ENCODE measurements at regions not wholly inside any gene's neighbourhood (a gene's known extent, or its start where the extent isn't known, plus 50 kb on each side); places are given as distances from the start of the nearest gene placed in this dataset.

DNA sequence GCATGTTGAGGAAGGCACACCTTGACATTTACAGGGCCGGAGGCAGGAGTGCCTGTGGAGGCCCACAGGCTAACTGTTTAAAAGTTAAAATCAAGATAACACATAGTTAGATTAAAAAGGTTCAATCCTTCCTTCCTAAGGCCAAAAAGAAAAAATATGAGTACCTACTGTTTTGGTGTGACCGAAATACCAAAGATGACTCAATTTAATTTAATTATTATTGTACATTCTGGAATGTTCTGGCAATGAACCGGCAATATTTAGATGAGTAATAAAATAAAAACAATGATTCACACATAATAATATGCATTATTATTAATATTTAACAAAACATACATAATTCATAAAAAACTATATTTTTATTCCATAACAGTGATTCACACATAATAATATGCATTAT lies 136.8 kb upstream of the NTF3 start:
- no peaks in the 10 kb centered on the region for H3K9me3 ChIP-seq
- H3K4me1 ChIP-seq (ENCODE audit: low read depth) = no peaks in the 10 kb centered on the region
- TF ChIP-seq, protein P1, sequence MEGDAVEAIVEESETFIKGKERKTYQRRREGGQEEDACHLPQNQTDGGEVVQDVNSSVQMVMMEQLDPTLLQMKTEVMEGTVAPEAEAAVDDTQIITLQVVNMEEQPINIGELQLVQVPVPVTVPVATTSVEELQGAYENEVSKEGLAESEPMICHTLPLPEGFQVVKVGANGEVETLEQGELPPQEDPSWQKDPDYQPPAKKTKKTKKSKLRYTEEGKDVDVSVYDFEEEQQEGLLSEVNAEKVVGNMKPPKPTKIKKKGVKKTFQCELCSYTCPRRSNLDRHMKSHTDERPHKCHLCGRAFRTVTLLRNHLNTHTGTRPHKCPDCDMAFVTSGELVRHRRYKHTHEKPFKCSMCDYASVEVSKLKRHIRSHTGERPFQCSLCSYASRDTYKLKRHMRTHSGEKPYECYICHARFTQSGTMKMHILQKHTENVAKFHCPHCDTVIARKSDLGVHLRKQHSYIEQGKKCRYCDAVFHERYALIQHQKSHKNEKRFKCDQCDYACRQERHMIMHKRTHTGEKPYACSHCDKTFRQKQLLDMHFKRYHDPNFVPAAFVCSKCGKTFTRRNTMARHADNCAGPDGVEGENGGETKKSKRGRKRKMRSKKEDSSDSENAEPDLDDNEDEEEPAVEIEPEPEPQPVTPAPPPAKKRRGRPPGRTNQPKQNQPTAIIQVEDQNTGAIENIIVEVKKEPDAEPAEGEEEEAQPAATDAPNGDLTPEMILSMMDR (IDR thresholded peaks at IDR 0.05) = no peak
- no peaks in the 10 kb centered on the region for H3K36me3 ChIP-seq (ENCODE audit: low read depth)
- no peak for DNase-seq
- H3K4me3 ChIP-seq = no peak overlapping the region
- ATAC-seq = no peak
- intact Hi-C loops (cut with DNase I, micrococcal nuclease) = no loop called here

DNA sequence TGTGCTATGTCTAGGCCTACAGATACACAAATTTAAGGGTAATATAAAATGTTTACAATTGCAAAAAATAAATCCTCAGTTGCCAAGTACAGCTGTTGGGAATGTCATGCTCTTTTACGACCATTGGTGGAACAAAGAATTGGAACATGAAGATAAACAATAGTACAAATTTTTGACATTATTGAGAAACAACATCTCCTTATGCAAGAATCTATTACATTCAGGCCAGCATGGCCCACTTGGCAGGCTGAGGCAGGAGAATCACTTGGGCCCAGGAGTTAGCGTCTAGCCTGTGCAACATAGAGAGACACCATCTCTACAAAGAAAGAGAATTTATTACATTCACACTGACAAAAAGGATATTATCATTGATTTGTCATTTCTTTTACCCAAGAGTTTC lies 135.9 kb upstream of the NTF3 start:
- Histone ChIP-seq H3K36me3 (ENCODE audit: low read depth) (no peaks in the 10 kb centered on the region), H3K4me3 (no peak overlapping the region), H3K9me3 (no peaks in the 10 kb centered on the region), H3K4me1 (ENCODE audit: low read depth) (no peaks in the 10 kb centered on the region)
- DNase-seq (no peak), ATAC-seq (no peak)
- intact Hi-C loops (cut with DNase I, micrococcal nuclease) = no loop called here
- TF ChIP-seq, protein P1 (IDR thresholded peaks at IDR 0.05) = no peak

- Histone ChIP-seq H3K4me1 (ENCODE audit: low read depth) (no peaks in the 10 kb centered on the region), H3K4me3 (no peak overlapping the region), H3K36me3 (ENCODE audit: low read depth) (no peaks in the 10 kb centered on the region), H3K9me3 (no peaks in the 10 kb centered on the region)
- ATAC-seq (no peak), DNase-seq (no peak)
- intact Hi-C loops (cut with DNase I, micrococcal nuclease) = no loop called here
- TF ChIP-seq, protein P1 (IDR thresholded peaks at IDR 0.05) = no peak
Observed at GRCh38 chr12:5301539-5301938, 130.4 kb upstream of the NTF3 start.

DNA sequence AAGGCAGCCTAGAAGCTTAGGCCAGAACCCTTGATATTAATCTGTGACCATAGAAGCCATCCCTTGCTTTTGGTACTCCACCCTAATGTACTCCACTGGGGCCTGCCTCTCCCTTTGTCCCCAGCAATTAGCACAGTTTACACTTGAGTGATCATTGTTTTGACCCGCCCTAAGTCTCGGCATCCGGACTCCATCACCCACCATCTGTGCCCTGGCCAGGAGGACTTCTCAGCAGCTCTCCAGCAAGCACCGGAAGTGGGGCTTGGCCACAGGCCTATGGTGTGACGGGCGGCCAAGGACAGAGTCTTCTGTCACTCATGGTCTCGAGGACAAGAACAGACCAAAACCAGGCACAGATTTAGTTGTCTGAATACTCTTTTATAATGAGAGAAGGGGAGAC lies 126.5 kb upstream of the NTF3 start:
- DNase-seq (peak; percentile 4 to 47 (median 26)), ATAC-seq (no peak)
- Histone ChIP-seq H3K36me3 (ENCODE audit: low read depth) (no peaks in the 10 kb centered on the region), H3K9me3 (no peaks in the 10 kb centered on the region), H3K4me3 (no peak overlapping the region), H3K4me1 (ENCODE audit: low read depth) (no peaks in the 10 kb centered on the region)
- TF ChIP-seq, protein P1 (IDR thresholded peaks at IDR 0.05) = no peak
- intact Hi-C loops (cut with DNase I, micrococcal nuclease) = no loop called here

DNA sequence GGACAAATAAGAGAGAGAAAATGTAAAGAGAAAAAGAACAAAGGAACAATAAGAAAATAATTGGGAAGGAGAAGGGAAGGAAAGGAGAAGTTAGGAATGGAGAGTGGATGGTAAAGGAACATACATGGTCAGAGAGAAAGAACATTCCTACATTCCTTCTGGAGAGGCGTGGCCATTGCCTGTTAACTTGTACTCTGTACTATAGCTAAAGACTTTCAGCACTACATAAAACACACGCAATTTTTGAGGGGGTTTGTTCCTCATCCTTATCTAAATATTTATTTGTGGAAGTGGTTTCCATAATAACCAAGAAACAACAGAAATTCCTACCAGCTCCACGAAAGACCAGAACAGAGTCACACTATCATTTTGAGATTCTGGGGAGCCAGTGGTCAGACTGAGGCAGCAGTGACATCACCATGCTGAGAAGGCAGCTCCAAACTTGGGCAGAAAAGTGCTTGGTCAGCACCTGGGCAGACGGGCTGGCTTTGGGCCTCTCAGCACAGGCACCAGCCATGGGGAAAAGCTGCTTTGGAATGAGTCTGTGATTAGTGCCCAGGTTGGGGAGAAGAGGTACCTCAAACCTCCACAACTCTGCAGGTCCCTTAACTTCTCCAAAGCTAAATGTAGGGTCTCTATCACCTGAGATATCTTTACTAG lies 125.9 kb upstream of the NTF3 start:
- no peak for DNase-seq
- no peak for ATAC-seq
- Histone ChIP-seq H3K4me1 (ENCODE audit: low read depth) (no peaks in the 10 kb centered on the region), H3K4me3 (no peak overlapping the region), H3K36me3 (ENCODE audit: low read depth) (no peaks in the 10 kb centered on the region), H3K9me3 (no peaks in the 10 kb centered on the region)
- intact Hi-C loops (cut with DNase I, micrococcal nuclease) = no loop called here
- TF ChIP-seq, protein P1 (IDR thresholded peaks at IDR 0.05) = no peak

DNA sequence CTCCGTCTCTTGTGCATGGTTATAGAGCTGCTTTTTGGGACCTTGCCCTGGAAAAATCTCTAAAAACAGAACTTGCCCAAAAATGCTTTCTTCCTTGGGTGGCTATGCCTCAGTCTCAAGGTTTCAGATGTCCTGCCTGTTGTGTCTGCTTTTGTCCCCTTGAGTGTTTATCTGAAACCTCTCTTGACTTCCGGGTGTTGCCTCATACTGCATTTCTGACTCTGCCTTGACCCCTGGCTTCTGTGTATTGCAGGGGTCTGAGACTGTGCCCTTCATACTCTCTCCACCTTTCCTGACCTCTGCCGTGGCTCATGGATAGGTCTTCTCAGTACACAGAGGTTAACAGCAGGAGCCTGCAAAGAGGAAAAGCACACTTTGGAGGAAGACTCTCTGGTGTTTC lies 124.8 kb upstream of the NTF3 start:
- ATAC-seq = no peak
- Histone ChIP-seq H3K9me3 (no peaks in the 10 kb centered on the region), H3K4me3 (no peak overlapping the region), H3K4me1 (ENCODE audit: low read depth) (no peaks in the 10 kb centered on the region), H3K36me3 (ENCODE audit: low read depth) (no peaks in the 10 kb centered on the region)
- DNase-seq = no peak
- intact Hi-C loops (cut with DNase I, micrococcal nuclease) = no loop called here
- TF ChIP-seq, protein P1 (IDR thresholded peaks at IDR 0.05) = no peak

All from mucosa of descending colon (tissue), 3 donors.